GM10266 (cell line): ENCODE measurements at regions not wholly inside any gene's neighbourhood (a gene's known extent, or its start where the extent isn't known, plus 50 kb on each side); places are given as distances from the start of the nearest gene placed in this dataset.

ENCODE experiments used
- DNase-seq: peaks from one replicate; pipeline ENCODE4 v3.0.0; 2012; ENCODE audit errors: extremely low spot score
- TF ChIP-seq, protein P1 (sequence below): IDR thresholded peaks from 2 replicates; pipeline ENCODE4 v1.5.1; 2012; ENCODE audit warnings: mild to moderate bottlenecking, low read depth; ENCODE audit not compliant: control insufficient read depth, insufficient read depth; ENCODE audit errors: missing control alignments

DNA sequence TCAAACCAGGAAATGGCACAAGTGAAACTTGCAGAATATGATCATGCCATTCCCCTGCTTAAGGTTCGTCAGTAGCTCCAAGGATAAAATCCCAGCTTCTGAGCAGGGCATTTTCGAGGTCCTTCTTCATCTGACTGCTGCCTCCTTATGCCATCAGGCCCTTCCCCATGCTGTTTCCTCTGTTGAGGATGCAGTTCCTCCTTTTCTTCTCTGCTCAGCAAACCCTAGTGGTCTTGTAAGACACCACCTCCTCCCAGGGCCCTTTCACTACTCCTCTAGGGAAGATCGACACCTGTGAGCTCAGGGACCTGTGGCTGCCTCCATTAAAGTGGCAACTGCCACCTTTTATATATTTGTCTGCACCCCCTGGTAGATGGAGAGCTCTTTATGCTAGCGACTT, 62.1 kb upstream of the JUN start:
- DNase-seq: no peak
- TF ChIP-seq, protein P1, sequence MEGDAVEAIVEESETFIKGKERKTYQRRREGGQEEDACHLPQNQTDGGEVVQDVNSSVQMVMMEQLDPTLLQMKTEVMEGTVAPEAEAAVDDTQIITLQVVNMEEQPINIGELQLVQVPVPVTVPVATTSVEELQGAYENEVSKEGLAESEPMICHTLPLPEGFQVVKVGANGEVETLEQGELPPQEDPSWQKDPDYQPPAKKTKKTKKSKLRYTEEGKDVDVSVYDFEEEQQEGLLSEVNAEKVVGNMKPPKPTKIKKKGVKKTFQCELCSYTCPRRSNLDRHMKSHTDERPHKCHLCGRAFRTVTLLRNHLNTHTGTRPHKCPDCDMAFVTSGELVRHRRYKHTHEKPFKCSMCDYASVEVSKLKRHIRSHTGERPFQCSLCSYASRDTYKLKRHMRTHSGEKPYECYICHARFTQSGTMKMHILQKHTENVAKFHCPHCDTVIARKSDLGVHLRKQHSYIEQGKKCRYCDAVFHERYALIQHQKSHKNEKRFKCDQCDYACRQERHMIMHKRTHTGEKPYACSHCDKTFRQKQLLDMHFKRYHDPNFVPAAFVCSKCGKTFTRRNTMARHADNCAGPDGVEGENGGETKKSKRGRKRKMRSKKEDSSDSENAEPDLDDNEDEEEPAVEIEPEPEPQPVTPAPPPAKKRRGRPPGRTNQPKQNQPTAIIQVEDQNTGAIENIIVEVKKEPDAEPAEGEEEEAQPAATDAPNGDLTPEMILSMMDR: no peak

DNA sequence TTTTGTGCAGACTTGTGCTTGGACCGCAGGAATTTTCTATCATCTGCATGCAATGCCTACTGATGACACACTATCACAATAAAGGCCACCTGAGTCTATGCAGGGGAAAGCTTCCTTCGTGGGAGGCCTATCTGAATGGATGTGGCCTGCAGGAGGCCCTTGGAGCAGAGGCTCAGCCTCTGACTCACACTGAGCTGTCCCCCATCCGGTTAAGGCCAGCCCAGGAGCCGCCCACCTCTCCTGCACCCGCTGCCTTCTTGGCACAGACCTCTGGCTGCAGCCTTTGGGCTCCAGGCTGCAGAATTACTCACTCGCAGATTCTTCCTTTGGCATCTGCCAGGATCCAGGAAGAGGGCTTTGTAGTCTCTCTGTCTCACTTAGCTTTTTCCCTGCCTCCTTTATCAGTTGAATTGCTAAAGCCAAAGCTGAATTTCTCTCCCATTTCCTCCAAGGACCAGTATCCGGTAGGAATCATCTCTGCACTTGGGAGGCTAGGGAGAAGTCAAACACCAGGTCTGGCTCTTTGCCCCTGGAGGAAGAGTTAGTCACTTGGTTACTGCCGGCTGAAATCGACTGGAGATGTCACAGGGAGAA, 65.1 kb upstream of the JUN start:
- DNase-seq: no peak
- TF ChIP-seq, protein P1: no peak

DNA sequence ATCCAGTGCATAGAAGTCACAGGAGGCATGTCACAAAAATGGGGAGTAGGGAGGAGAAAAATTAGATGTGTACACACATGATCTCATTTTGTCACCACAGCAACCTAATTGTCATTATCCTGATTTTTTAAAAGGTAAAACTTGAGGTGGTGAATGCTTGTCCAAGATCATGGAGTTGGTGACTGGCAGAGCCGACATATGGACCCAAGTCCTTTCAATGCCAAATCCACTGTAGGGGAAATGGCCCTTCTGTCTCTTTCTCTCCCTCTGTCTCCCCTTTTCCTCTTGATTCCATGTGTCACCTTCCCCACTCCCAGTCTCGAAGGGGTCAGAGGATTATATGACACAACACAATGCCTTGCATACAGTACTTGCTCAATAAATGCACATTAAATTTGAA, 65.7 kb upstream of the JUN start:
- no peak for DNase-seq
- TF ChIP-seq, protein P1: no peak

DNA sequence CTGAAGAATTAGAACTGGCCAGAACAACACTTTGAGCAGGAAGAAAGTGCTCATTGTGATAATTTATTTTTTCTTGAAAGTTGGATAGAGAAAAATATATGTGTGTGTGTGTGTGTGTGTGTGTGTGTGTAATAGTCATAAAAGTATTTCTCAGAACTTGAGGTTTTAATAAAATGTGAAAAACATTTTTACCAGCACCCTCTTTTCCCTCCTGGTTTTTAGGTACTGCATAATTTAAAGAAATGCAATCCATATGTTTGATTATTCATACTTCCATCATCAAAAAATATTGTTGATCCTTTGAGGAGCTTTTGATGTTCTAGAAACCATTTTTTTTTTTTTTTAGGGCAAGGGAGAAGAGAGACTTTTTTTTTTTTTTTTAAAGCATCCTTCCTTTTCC, 66.8 kb upstream of the JUN start:
- no peak for DNase-seq
- TF ChIP-seq, protein P1: no peak

DNA sequence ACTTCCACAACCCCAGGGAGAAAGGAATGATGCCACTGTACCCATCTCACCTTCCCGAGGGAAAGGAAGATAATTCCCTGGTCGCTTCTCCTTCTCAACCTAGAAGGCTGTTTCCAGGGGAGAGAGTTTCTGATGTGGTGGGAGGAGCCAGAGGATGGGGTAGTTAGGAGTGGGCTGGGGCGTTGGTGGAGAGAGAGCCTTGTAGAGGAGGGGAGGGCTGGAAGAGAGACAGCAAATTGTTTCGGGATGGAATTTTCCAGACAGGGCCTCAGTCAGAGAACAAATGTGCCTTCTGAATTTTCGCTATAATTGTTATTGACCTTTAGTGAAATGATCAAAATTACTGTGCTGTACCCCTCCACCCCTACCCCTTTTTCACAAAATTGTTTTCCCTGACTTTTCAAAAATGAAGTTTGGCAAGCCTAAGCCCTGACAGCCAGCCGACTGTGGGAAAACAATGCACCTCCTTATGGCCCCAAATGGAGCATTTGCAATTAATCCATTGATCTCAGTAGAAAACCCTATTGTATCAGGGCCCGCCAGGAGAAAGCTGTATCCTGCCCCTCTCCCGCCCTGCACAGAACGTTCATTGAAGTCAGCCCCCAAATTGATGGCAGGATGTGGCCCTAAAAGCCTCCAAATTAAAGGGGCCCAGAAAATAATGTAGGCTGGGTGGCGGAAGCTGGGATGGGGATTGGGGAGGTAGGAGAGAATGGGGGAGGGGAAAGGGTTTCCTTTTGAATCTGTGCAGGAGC, 69.1 kb upstream of the JUN start:
- no peak for DNase-seq
- TF ChIP-seq, protein P1: no peak

DNA sequence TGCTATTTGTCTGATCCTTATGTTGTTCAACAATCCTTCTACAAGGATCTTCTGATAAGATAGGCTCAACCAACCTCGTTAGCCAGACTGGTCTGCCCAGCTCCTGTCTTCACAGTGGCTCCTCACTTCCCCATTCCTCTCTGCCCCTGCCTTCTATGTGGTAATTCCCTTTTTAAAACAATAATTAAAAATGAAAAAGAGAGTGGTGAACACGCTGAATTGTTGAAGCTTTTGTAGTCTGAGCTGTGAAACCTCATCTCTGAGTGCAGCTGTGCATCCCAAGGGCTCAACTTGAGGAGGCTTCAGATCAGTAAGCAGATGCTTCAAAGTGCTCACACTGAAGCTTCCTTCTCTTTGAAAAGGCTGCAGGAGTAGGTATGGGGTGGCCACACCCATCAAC, 70.7 kb upstream of the JUN start:
- TF ChIP-seq, protein P1: no peak
- no peak for DNase-seq
